ENCODE measurements at regions not wholly inside any gene's neighbourhood (a gene's known extent, or its start where the extent isn't known, plus 50 kb on each side); places are given as distances from the start of the nearest gene placed in this dataset.
A peak's percentile ranks its signal among the peaks of the same experiment; 100 is the strongest.

DNA sequence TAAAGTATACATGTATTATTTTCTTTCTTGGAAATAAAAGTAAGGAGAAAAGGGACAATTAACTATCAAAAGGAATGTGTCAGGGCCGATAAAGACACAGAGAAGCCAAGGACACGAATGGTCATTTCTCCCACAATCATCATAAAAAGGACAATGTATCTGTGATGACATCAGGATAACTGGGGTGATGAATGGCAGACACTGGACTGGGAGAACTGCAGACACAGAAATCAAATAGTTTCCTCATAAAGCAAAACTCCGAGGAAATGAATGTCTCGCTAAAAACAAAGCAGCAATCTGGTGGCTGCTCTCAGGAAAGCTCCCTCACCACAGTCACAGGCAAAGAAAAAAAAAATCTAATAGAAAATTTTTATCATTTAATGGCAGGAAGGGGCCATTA, 69.3 kb upstream of the NPY start:
- DNase-seq = no peak

GRCh38 chr7:24216576-24217125, 67.3 kb upstream of the NPY start:
- no peak for DNase-seq

GRCh38 chr7:24221500-24221899, 62.5 kb upstream of the NPY start:
- no peak for DNase-seq

- peak; percentile 34 for DNase-seq
These were observed 56.9 kb upstream of the NPY start for GRCh38 chr7:24227068-24227467.

GRCh38 chr7:24227603-24228359, 56.2 kb upstream of the NPY start:
- no peak for DNase-seq

DNA sequence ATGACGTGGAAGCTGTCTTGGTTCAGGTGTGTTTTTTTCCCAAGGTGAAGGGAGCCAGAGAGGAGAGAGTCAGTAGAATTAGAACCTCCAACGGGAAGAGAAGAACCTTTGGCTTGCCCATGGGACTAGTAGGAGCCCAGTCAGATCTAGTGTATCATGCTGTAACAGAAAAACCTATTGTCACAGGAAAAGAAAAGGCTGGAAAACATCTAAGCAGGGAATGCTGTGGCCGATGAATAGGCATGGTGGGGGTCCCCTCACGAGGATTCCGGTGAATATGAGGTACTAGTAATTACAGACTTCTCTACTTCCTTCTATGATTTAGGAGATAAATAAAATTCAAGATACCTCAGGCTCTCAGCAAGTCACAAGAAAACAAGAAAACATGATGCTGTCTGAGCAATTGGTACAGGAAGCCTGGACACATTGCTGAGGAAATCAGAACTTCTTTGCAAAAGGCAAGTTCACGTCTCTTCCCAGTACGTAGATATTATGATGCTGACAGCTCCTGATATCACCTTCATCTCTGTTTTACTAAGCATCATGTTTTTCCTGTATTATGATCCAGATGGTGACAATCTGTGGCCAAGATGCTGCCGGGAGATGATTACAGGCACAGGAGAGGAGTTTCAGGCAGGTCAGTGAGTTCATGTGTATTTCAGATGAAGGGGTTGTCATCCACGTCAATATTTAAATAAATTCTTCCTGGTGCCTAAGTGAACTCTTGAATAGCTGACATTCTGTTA, 54.3 kb upstream of the NPY start:
- no peak for DNase-seq

- DNase-seq = no peak
These were observed 52.5 kb upstream of the NPY start for GRCh38 chr7:24231493-24231892.

DNA sequence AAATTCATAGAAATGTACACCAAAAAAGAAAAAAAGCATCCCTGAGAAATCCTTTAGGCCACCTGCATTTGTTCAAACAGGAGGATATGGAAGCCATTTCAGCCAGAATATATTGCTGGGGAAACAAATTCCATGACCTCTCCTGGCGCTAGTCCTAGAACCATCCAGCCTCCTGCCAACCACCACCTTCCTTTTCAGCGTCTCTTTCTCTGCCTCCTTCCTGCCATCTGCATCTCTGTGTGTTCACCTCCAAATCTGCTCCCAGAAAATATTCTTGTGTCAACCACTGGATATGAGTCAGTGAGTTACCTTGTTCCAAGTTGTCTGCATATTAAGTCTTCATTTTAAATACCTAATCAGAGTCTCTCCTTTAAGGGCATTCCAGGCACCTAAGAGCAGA, 50.6 kb upstream of the NPY start:
- no peak for DNase-seq
